ENCODE measurements at regions not wholly inside any gene's neighbourhood (a gene's known extent, or its start where the extent isn't known, plus 50 kb on each side); places are given as distances from the start of the nearest gene placed in this dataset.

DNA sequence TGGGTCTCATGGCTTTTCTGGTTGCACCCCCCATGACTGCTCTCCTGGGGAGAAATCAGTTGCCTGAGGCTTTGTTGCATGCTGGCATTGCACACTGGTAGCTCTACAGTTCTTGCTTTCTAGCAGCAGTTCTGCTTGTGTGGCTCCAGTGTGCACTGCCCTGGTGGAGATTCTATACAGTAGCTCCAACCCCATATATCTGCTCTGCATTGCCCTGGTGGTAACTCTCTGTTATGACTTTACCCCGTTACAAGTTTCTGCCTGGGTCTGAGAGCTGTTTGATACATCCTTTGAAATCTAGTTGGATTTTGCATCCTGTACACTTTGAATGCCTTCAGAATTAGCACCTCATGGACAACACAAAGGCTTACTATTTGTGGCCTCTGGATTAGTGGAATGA, 241.4 kb upstream of the EPHA5 start:
- no peak for TF ChIP-seq CTCF (IDR thresholded peaks at IDR 0.05 in 8 of 11, conservative IDR thresholded peaks at IDR 0.05 in 3 of 11)
- TF ChIP-seq POLR2AphosphoS5 (IDR thresholded peaks at IDR 0.05), result no peak
- TF ChIP-seq POLR2A (IDR thresholded peaks at IDR 0.05), result no peak
